ENCODE measurements at regions not wholly inside any gene's neighbourhood (a gene's known extent, or its start where the extent isn't known, plus 50 kb on each side); places are given as distances from the start of the nearest gene placed in this dataset.

- no peak overlapping the region for H3K4me2 ChIP-seq (ENCODE audit: control insufficient read depth, insufficient read depth)
Observed at GRCh38 chr7:128189231-128189930, 51.7 kb upstream of the LEP start.

More at GRCh38 chr7:128189231-128189930, 51.7 kb upstream of the LEP start:
- Histone ChIP-seq H3K4me3 (no peak overlapping the region), H3K9me3 (replicated peaks; ENCODE audit: control insufficient read depth, insufficient read depth, low read length) (peaks cover 4% of the 10 kb centered on the region; the same call in 2 of the 3 replicates), H3K4me1 (ENCODE audit: control insufficient read depth, insufficient read depth, low read length) (no peaks in the 10 kb centered on the region), H3K9ac (ENCODE audit: control insufficient read depth, insufficient read depth, low read length) (no peak overlapping the region), H2AFZ (ENCODE audit: control insufficient read depth, low read depth, low read length) (no peak overlapping the region), H3K27me3 (replicated peaks in 1 of 2; ENCODE audit: control insufficient read depth in 2 of 2, insufficient read depth in 2 of 2, low read length in 1 of 2) (peaks cover 0 to 5% of the 10 kb centered on the region in 2 experiments; a peak in 3 of 4 replicates), H4K20me1 (ENCODE audit: control insufficient read depth, insufficient read depth) (no peaks in the 10 kb centered on the region), H3K79me2 (ENCODE audit: control insufficient read depth, insufficient read depth, low read length) (no peaks in the 10 kb centered on the region), H3K27ac (ENCODE audit: control insufficient read depth, insufficient read depth) (no peak overlapping the region), H3K36me3 (ENCODE audit: control insufficient read depth in 2 of 2, insufficient read depth in 2 of 2, low read length in 1 of 2) (no peaks in the 10 kb centered on the region)
- SMC1A ChIA-PET (ENCODE audit: uncharacterized antibody, unreplicated experiment), result no interaction called here
- ATAC-seq (no peak), FAIRE-seq (no peak), DNase-seq (ENCODE audit: low read depth, low spot score) (no peak)
- intact Hi-C loops (cut with micrococcal nuclease; ENCODE audit: unreplicated experiment), result no loop called here
- in situ Hi-C loops (cut with MboI), result no loop called here
- POLR2A ChIA-PET, result no interaction called here
- 22% methylated on average over 8 of the region's 8 CpGs for WGBS (ENCODE audit: insufficient coverage, insufficient replicate concordance, low lambda C conversion rate, missing lambda C conversion rate)
- RAD21 ChIA-PET (ENCODE audit: unreplicated experiment), result no interaction called here
- BruUV-seq (replicated peaks), result no TSS peak
- CTCF ChIA-PET, result interaction anchor here (0.6 kb wide), 1 partner anchor 572 kb away, joined by 3 read pairs; no protein-coding TSS in a partner anchor
- TF ChIP-seq SUPT20H (IDR thresholded peaks at IDR 0.05; ENCODE audit: borderline replicate concordance, control insufficient read depth, low read depth, low read length) (no peak), RBBP5 (conservative IDR thresholded peaks at IDR 0.05) (no peak), TCF12 (IDR thresholded peaks at IDR 0.05; ENCODE audit: low read depth, low read length) (no peak), ETV6 (conservative IDR thresholded peaks at IDR 0.05 in 1 of 2, IDR thresholded peaks at IDR 0.05 in 1 of 2; ENCODE audit: borderline replicate concordance in 1 of 2, low read depth in 1 of 2) (no peak), FOS (IDR thresholded peaks at IDR 0.05; ENCODE audit: borderline replicate concordance, extremely low read depth, insufficient read length) (no peak), BCLAF1 (IDR thresholded peaks at IDR 0.05) (no peak), STAT3 (IDR thresholded peaks at IDR 0.05; ENCODE audit: low read depth, low read length) (no peak), NBN (IDR thresholded peaks at IDR 0.05) (no peak), SUZ12 (IDR thresholded peaks at IDR 0.05; ENCODE audit: unreplicated experiment) (no peak), E2F4 (IDR thresholded peaks at IDR 0.05; ENCODE audit: low read depth, low read length) (no peak), BMI1 (IDR thresholded peaks at IDR 0.05; ENCODE audit: borderline replicate concordance) (no peak), PAX8 (IDR thresholded peaks at IDR 0.05) (no peak), GABPA (IDR thresholded peaks at IDR 0.05; ENCODE audit: low read depth) (no peak), DPF2 (IDR thresholded peaks at IDR 0.05) (no peak)
